Brain microvascular endothelial cell (primary cell): ENCODE measurements at regions not wholly inside any gene's neighbourhood (a gene's known extent, or its start where the extent isn't known, plus 50 kb on each side); places are given as distances from the start of the nearest gene placed in this dataset.

Experiments used
- DNase-seq: peaks from one replicate; pipeline ENCODE4 v3.0.0-alpha.2; 2020
- H3K27ac ChIP-seq: fragments of 250-450 bp; sonication (Bioruptor Pico); 2 replicates; pipeline ENCODE4 v1.5.1; 2020; ENCODE audit warnings: mild to moderate bottlenecking, moderate library complexity
- H3K27me3 ChIP-seq: fragments of 250-450 bp; sonication (Bioruptor Pico); replicated peaks from 2 replicates; pipeline ENCODE4 v1.5.1; 2020; ENCODE audit warnings: mild to moderate bottlenecking
- H3K36me3 ChIP-seq: fragments of 250-450 bp; sonication (Bioruptor Pico); replicated peaks from 2 replicates; pipeline ENCODE4 v1.5.1; 2020; ENCODE audit warnings: mild to moderate bottlenecking
- H3K4me3 ChIP-seq: 2 replicates; pipeline ENCODE4 v1.5.1; 2011; ENCODE audit warnings: low read depth, mild to moderate bottlenecking, control low read depth, low read length, moderate library complexity
- CTCF ChIP-seq: IDR thresholded peaks from 2 replicates; pipeline ENCODE4 v1.5.1; 2011; ENCODE audit warnings: low read depth, mild to moderate bottlenecking, moderate library complexity, low read length, control low read depth, inconsistent platforms; ENCODE audit errors: missing control alignments
- in situ Hi-C: cut with HindIII; loops from 2 replicates; pipeline ENCODE4 v1.10.0; 2017; ENCODE audit warnings: low sequenced_read_pairs, low pct_ligation_motif_present

DNA sequence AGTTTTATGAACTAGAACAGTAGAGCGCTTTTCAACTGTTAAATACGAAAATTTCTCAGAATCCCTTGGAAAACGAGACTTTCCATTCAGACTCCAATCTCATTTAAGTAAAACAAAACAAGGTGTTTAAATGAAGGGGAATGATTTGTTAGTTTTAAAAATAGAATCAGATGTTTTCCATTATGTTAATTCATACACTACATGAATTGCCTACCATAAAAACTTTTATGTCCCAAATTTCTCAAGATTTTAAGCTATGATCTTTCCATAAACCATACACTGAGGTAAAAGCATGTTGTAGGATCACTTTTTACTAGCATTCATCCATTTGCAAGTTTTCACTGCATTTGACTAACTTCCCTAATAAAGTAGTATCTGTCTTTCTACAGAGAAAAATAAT lies 180.3 kb upstream of the ZP4 start:
- Histone ChIP-seq H3K27me3 (no peaks in the 10 kb centered on the region), H3K36me3 (no peaks in the 10 kb centered on the region), H3K4me3 (no peak overlapping the region), H3K27ac (no peak overlapping the region)
- no peak for DNase-seq
- TF ChIP-seq CTCF = no peak
- in situ Hi-C loops = no loop called here

GRCh38 chr1:238063454-238063853 lies 172.7 kb upstream of the ZP4 start:
- H3K27me3 ChIP-seq = no peaks in the 10 kb centered on the region
- H3K36me3 ChIP-seq = no peaks in the 10 kb centered on the region
- in situ Hi-C loops = no loop called here
- H3K4me3 ChIP-seq = no peak overlapping the region
- TF ChIP-seq CTCF = no peak
- no peak overlapping the region for H3K27ac ChIP-seq
- DNase-seq = no peak

- Histone ChIP-seq H3K4me3 (no peak overlapping the region), H3K36me3 (no peaks in the 10 kb centered on the region), H3K27me3 (no peaks in the 10 kb centered on the region), H3K27ac (no peak overlapping the region)
- no peak for DNase-seq
- in situ Hi-C loops = no loop called here
- no peak for TF ChIP-seq CTCF
Measured at GRCh38 chr1:238061967-238062613, 171.4 kb upstream of the ZP4 start.

- in situ Hi-C loops = no loop called here
- no peak for DNase-seq
Measured at GRCh38 chr1:238060061-238060460, 169.3 kb upstream of the ZP4 start.

GRCh38 chr1:238052496-238053266 lies 162.0 kb upstream of the ZP4 start:
- no peaks in the 10 kb centered on the region for H3K36me3 ChIP-seq
- DNase-seq = no peak
- no peak overlapping the region for H3K27ac ChIP-seq
- no peak for TF ChIP-seq CTCF
- no peak overlapping the region for H3K4me3 ChIP-seq
- in situ Hi-C loops = no loop called here
- no peaks in the 10 kb centered on the region for H3K27me3 ChIP-seq

More at GRCh38 chr1:238060061-238060460, 169.3 kb upstream of the ZP4 start:
- no peak overlapping the region for H3K27ac ChIP-seq
- H3K36me3 ChIP-seq = no peaks in the 10 kb centered on the region
- no peak for TF ChIP-seq CTCF
- H3K4me3 ChIP-seq = no peak overlapping the region
- H3K27me3 ChIP-seq = no peaks in the 10 kb centered on the region

- no peak overlapping the region for H3K27ac ChIP-seq
- H3K27me3 ChIP-seq = no peaks in the 10 kb centered on the region
- in situ Hi-C loops = no loop called here
- TF ChIP-seq CTCF = no peak
- H3K36me3 ChIP-seq = no peaks in the 10 kb centered on the region
- H3K4me3 ChIP-seq = no peak overlapping the region
- DNase-seq = no peak
Measured at GRCh38 chr1:238029126-238029525, 138.4 kb upstream of the ZP4 start.
